ENCODE measurements at regions not wholly inside any gene's neighbourhood (a gene's known extent, or its start where the extent isn't known, plus 50 kb on each side); places are given as distances from the start of the nearest gene placed in this dataset.

- Histone ChIP-seq H3K9me3 (no peaks in the 10 kb centered on the region), H3K4me1 (no peaks in the 10 kb centered on the region), H3K36me3 (no peaks in the 10 kb centered on the region), H3K4me3 (no peak overlapping the region), H3K27me3 (no peaks in the 10 kb centered on the region), H3K27ac (no peak overlapping the region)
- TF ChIP-seq CTCF (IDR thresholded peaks at IDR 0.05): no peak
- DNase-seq (ENCODE audit: low spot score): no peak
Measured at GRCh38 chr1:4425892-4426291, 228.5 kb upstream of the AJAP1 start.

GRCh38 chr1:4428711-4429110 lies 225.7 kb upstream of the AJAP1 start:
- no peak overlapping the region for H3K4me3 ChIP-seq

GRCh38 chr1:4430406-4431365 lies 223.7 kb upstream of the AJAP1 start:
- no peak overlapping the region for H3K4me3 ChIP-seq
- DNase-seq (ENCODE audit: low spot score): no peak
- TF ChIP-seq CTCF (IDR thresholded peaks at IDR 0.05): no peak

More at GRCh38 chr1:4428711-4429110, 225.7 kb upstream of the AJAP1 start:
- TF ChIP-seq CTCF (IDR thresholded peaks at IDR 0.05): no peak
- no peaks in the 10 kb centered on the region for H3K27me3 ChIP-seq
- no peak overlapping the region for H3K27ac ChIP-seq
- H3K4me1 ChIP-seq: no peaks in the 10 kb centered on the region
- H3K9me3 ChIP-seq: no peaks in the 10 kb centered on the region
- H3K36me3 ChIP-seq: no peaks in the 10 kb centered on the region
- no peak for DNase-seq (ENCODE audit: low spot score)

GRCh38 chr1:4431491-4431890 lies 222.9 kb upstream of the AJAP1 start:
- no peak overlapping the region for H3K4me3 ChIP-seq
- no peak overlapping the region for H3K27ac ChIP-seq
- no peak for DNase-seq (ENCODE audit: low spot score)
- TF ChIP-seq CTCF (IDR thresholded peaks at IDR 0.05): no peak
- no peaks in the 10 kb centered on the region for H3K36me3 ChIP-seq
- no peaks in the 10 kb centered on the region for H3K9me3 ChIP-seq
- no peaks in the 10 kb centered on the region for H3K27me3 ChIP-seq
- H3K4me1 ChIP-seq: no peaks in the 10 kb centered on the region

More at GRCh38 chr1:4430406-4431365, 223.7 kb upstream of the AJAP1 start:
- Histone ChIP-seq H3K27ac (no peak overlapping the region), H3K4me1 (no peaks in the 10 kb centered on the region), H3K9me3 (no peaks in the 10 kb centered on the region), H3K36me3 (no peaks in the 10 kb centered on the region), H3K27me3 (no peaks in the 10 kb centered on the region)

GRCh38 chr1:4433075-4433474 lies 221.3 kb upstream of the AJAP1 start:
- no peaks in the 10 kb centered on the region for H3K36me3 ChIP-seq
- DNase-seq (ENCODE audit: low spot score): no peak
- H3K27me3 ChIP-seq: no peaks in the 10 kb centered on the region
- no peaks in the 10 kb centered on the region for H3K4me1 ChIP-seq
- H3K9me3 ChIP-seq: no peaks in the 10 kb centered on the region
- H3K27ac ChIP-seq: no peak overlapping the region
- no peak overlapping the region for H3K4me3 ChIP-seq
- no peak for TF ChIP-seq CTCF (IDR thresholded peaks at IDR 0.05)
